OCI-LY7 (cell line): ENCODE measurements at regions not wholly inside any gene's neighbourhood (a gene's known extent, or its start where the extent isn't known, plus 50 kb on each side); places are given as distances from the start of the nearest gene placed in this dataset.
A peak's percentile ranks its signal among the peaks of the same experiment; 100 is the strongest.

ENCODE experiments used
- BruUV-seq: library from RNA; stranded (reverse); fragments of 400-500 nt; replicated peaks from 2 replicates; lab custom pipeline; 2021; lab: Mats Ljungman, UMichigan
- CTCF ChIA-PET: fragments of 300-600 bp; sonication (Branson Sonifier 250); formaldehyde crosslinking; loops from one replicate; lab custom pipeline; 2022; ENCODE audit warnings: antibody characterized with exemption; ENCODE audit not compliant: unreplicated experiment; lab: Charles Lee
- POLR2A ChIA-PET: fragments of 300-600 bp; sonication (Branson Sonifier 250); formaldehyde crosslinking; loops from one replicate; lab custom pipeline; 2022; ENCODE audit warnings: antibody characterized with exemption; lab: Charles Lee
- DNase-seq: peaks from one replicate; pipeline ENCODE4 v3.0.0-alpha.2; 2015; ENCODE audit warnings: low spot score
- H2AFZ ChIP-seq: fragments of 200-600 bp; sonication (generic), shearing (Covaris generic); 2 replicates; pipeline ENCODE4 v1.6.1; 2014; ENCODE audit warnings: mild to moderate bottlenecking, antibody characterized with exemption, low read length, moderate library complexity
- H3K27ac ChIP-seq: fragments of 200-600 bp; sonication (generic); 2 replicates; pipeline ENCODE4 v1.5.1; 2014; ENCODE audit warnings: mixed run types, low read depth, mild to moderate bottlenecking, moderate library complexity, low read length, inconsistent platforms; ENCODE audit not compliant: poor library complexity, severe bottlenecking
- H3K36me3 ChIP-seq: fragments of 200-600 bp; sonication (generic); 2 replicates; pipeline ENCODE4 v1.6.1; 2014; ENCODE audit warnings: mild to moderate bottlenecking, antibody characterized with exemption, low read length, moderate library complexity, mixed read lengths; ENCODE audit not compliant: insufficient read depth
- H3K4me1 ChIP-seq: fragments of 200-600 bp; sonication (generic); 2 replicates; pipeline ENCODE4 v1.5.1; 2014; ENCODE audit warnings: mild to moderate bottlenecking, low read length; ENCODE audit not compliant: insufficient read depth, poor library complexity, severe bottlenecking
- H3K4me2 ChIP-seq: fragments of 200-600 bp; sonication (generic); 2 replicates; pipeline ENCODE4 v1.6.1; 2014; ENCODE audit warnings: mild to moderate bottlenecking, low read length
- H3K4me3 ChIP-seq: fragments of 200-600 bp; sonication (generic); 2 replicates; pipeline ENCODE4 v1.5.1; 2014; ENCODE audit warnings: mild to moderate bottlenecking, low read depth, low read length; ENCODE audit not compliant: poor library complexity, severe bottlenecking
- H3K79me2 ChIP-seq: fragments of 200-600 bp; sonication (generic); 2 replicates; pipeline ENCODE4 v1.6.1; 2016; ENCODE audit warnings: low read depth, mild to moderate bottlenecking, low read length, moderate library complexity, mixed read lengths; ENCODE audit not compliant: insufficient read depth
- H3K9me2 ChIP-seq: fragments of 200-600 bp; sonication (generic); 2 replicates; pipeline ENCODE4 v1.6.1; 2016; ENCODE audit warnings: mild to moderate bottlenecking, low read length, mixed read lengths; ENCODE audit not compliant: insufficient read depth
- H3K9me3 ChIP-seq: fragments of 200-600 bp; sonication (generic); 2 replicates; pipeline ENCODE4 v1.6.1; 2014; ENCODE audit warnings: mild to moderate bottlenecking, mixed run types, low read length, mixed read lengths
- H4K20me1 ChIP-seq: fragments of 200-600 bp; sonication (generic); 2 replicates; pipeline ENCODE4 v1.6.1; 2014; ENCODE audit warnings: mild to moderate bottlenecking, antibody characterized with exemption, low read length, moderate library complexity, mixed read lengths; ENCODE audit not compliant: insufficient read depth
- EZH2phosphoT487 ChIP-seq: fragments of 200-600 bp; sonication (generic); IDR thresholded peaks from 2 replicates; pipeline ENCODE4 v1.6.1; 2018; ENCODE audit warnings: low read depth, borderline replicate concordance, mild to moderate bottlenecking, mixed run types, antibody characterized with exemption, low read length, moderate library complexity, mixed read lengths
- intact Hi-C: fragments of 100-400 bp; cut with micrococcal nuclease; formaldehyde crosslinking; loops from one replicate; pipeline ENCODE4 v1.10.0; 2022; ENCODE audit not compliant: unreplicated experiment
- TF ChIP-seq, protein P1 (sequence below): fragments of 200-600 bp; sonication (generic); conservative IDR thresholded peaks from 2 replicates; pipeline ENCODE4 v1.5.1; 2014; ENCODE audit warnings: mild to moderate bottlenecking, antibody characterized with exemption, low read length, moderate library complexity, mixed read lengths

DNA sequence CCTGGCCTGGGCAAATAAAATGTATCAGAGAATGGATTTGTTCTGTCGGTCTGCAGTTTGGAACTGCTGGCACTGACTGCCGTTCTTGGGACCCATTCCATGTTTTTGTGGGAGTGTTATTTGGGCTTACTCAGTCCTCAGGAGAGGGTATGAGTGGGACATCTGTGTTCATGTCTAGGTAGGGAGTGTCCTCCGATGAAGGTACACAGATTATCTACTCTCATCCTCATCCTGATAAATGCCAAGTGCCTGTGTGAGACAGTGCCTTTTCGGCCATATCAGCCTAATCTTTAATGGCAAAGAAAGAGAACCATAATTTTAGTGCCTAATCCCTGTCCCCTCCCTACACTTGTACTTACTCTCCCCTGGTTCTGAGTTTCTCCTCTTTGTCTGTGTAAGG is 409.4 kb downstream of the REEP3 start:
- CTCF ChIA-PET, result no interaction called here
- Histone ChIP-seq H4K20me1 (no peaks in the 10 kb centered on the region), H3K36me3 (no peaks in the 10 kb centered on the region), H3K9me2 (no peaks in the 10 kb centered on the region), H3K4me3 (no peak overlapping the region), H3K79me2 (no peaks in the 10 kb centered on the region), H2AFZ (no peak overlapping the region), H3K27ac (no peak overlapping the region), H3K4me2 (no peak overlapping the region), H3K4me1 (no peaks in the 10 kb centered on the region), H3K9me3 (no peaks in the 10 kb centered on the region)
- no TSS peak for BruUV-seq
- no peak for DNase-seq
- TF ChIP-seq, protein P1, sequence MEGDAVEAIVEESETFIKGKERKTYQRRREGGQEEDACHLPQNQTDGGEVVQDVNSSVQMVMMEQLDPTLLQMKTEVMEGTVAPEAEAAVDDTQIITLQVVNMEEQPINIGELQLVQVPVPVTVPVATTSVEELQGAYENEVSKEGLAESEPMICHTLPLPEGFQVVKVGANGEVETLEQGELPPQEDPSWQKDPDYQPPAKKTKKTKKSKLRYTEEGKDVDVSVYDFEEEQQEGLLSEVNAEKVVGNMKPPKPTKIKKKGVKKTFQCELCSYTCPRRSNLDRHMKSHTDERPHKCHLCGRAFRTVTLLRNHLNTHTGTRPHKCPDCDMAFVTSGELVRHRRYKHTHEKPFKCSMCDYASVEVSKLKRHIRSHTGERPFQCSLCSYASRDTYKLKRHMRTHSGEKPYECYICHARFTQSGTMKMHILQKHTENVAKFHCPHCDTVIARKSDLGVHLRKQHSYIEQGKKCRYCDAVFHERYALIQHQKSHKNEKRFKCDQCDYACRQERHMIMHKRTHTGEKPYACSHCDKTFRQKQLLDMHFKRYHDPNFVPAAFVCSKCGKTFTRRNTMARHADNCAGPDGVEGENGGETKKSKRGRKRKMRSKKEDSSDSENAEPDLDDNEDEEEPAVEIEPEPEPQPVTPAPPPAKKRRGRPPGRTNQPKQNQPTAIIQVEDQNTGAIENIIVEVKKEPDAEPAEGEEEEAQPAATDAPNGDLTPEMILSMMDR, result no peak
- no peak for TF ChIP-seq EZH2phosphoT487
- POLR2A ChIA-PET, result no interaction called here
- intact Hi-C loops, result no loop called here

DNA sequence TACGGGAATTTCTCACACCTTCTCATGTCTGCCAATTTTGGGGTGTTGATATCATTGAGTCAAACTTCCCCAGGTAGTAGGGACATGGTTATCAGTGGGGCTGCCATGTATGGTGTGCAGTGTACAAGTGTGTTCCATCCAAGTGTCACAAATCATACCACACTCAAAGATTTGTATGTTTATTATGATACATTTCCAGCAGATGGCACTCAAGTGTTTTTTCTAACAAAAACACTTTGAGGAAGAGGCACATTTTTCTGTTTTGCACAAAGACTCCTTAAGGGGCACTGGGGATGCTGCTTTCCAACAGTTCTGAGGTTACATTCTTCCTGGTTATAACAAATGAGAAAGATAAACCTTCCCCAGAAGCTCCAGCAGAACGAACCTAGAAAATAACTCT is 414.5 kb downstream of the REEP3 start:
- TF ChIP-seq, protein P1, result peak; percentile 62
- TF ChIP-seq EZH2phosphoT487, result no peak
- ChIA-PET CTCF (no interaction called here), POLR2A (no interaction called here)
- no peaks in the 10 kb centered on the region for H3K9me2 ChIP-seq
- H3K79me2 ChIP-seq, result no peaks in the 10 kb centered on the region
- no peak overlapping the region for H3K4me3 ChIP-seq
- DNase-seq, result peak; percentile 13
- H3K4me2 ChIP-seq, result no peak overlapping the region
- no peaks in the 10 kb centered on the region for H3K9me3 ChIP-seq
- H3K27ac ChIP-seq, result no peak overlapping the region
- no peaks in the 10 kb centered on the region for H4K20me1 ChIP-seq
- no peaks in the 10 kb centered on the region for H3K4me1 ChIP-seq
- intact Hi-C loops, result no loop called here
- no TSS peak for BruUV-seq
- no peak overlapping the region for H2AFZ ChIP-seq
- no peaks in the 10 kb centered on the region for H3K36me3 ChIP-seq

DNA sequence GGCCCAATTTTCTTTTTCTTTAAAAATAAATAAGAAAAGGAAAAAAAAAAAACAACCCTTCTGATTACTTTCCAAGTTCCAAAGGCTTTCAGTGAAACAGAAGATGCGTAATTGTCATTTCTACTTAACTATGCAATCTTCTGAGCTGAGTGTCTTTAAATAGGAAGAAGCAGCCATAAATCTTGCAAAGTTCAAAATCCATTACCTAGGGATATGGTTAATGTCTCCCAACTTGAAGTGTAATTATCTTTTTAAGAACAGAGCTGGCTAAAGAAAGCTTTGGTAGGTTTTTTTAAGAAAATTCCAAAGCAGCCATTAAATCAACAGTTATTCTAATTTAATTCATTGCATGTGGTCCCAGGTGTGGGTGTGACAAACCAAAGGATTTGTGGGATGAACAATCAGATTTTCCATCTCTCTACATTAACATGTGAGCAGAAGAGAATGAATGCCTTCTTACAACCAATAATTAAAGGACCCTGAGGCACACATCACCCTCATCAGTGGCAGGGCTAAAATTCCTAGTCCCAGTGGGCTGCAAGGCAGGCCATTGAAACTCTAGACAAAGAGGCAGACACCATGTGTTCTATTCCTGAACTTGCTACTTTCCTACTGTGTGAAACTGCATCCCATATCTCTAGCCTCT is 419.2 kb downstream of the REEP3 start:
- Histone ChIP-seq H3K9me3 (no peaks in the 10 kb centered on the region), H3K4me3 (no peak overlapping the region), H3K9me2 (no peaks in the 10 kb centered on the region), H2AFZ (no peak overlapping the region), H3K79me2 (no peaks in the 10 kb centered on the region), H3K27ac (no peak overlapping the region), H3K4me1 (no peaks in the 10 kb centered on the region), H3K36me3 (no peaks in the 10 kb centered on the region), H4K20me1 (no peaks in the 10 kb centered on the region), H3K4me2 (no peak overlapping the region)
- POLR2A ChIA-PET, result no interaction called here
- no TSS peak for BruUV-seq
- CTCF ChIA-PET, result no interaction called here
- intact Hi-C loops, result no loop called here
- TF ChIP-seq, protein P1, result no peak
- no peak for TF ChIP-seq EZH2phosphoT487
- DNase-seq, result no peak
